GM12864 (cell line): ENCODE measurements at regions not wholly inside any gene's neighbourhood (a gene's known extent, or its start where the extent isn't known, plus 50 kb on each side); places are given as distances from the start of the nearest gene placed in this dataset.
"Not testable (repeated sequence)": the region's sequence is repeated elsewhere in the genome, so short reads cannot be mapped to it uniquely, and the experiment has no call there.

Experiments used
- DNase-seq: peaks from one replicate; pipeline ENCODE4 v3.0.0-alpha.2; 2011; ENCODE audit warnings: low read depth
- H3K4me3 ChIP-seq: 2 replicates; pipeline ENCODE4 v1.5.1; 2011; ENCODE audit warnings: mild to moderate bottlenecking, low read depth, low read length, control low read depth
- TF ChIP-seq, protein P1 (sequence below): IDR thresholded peaks from 2 replicates; pipeline ENCODE4 v1.5.1; 2011; ENCODE audit warnings: low read depth, mild to moderate bottlenecking, moderate library complexity, low read length, control low read depth, inconsistent platforms; ENCODE audit errors: missing control alignments

DNA sequence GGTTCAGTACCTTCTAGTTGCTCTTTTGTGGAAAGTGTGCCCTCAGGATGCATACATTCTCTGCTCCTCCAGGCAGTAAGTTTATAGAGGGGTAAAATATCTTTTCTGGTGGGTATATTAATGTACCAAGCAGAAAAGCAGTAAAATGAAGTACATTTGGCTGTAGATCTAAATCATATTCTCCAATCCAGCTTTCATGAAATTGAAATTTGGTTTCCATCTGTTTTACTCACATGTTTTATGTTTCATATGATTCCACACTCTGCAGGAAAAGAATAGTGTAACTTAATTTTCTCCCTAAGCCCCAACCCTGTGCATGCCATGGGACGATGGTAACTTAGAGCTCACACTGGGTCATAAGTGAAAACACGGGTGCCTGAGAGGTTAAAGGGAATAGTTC, 172.3 kb downstream of the AKAIN1 start:
- TF ChIP-seq, protein P1, sequence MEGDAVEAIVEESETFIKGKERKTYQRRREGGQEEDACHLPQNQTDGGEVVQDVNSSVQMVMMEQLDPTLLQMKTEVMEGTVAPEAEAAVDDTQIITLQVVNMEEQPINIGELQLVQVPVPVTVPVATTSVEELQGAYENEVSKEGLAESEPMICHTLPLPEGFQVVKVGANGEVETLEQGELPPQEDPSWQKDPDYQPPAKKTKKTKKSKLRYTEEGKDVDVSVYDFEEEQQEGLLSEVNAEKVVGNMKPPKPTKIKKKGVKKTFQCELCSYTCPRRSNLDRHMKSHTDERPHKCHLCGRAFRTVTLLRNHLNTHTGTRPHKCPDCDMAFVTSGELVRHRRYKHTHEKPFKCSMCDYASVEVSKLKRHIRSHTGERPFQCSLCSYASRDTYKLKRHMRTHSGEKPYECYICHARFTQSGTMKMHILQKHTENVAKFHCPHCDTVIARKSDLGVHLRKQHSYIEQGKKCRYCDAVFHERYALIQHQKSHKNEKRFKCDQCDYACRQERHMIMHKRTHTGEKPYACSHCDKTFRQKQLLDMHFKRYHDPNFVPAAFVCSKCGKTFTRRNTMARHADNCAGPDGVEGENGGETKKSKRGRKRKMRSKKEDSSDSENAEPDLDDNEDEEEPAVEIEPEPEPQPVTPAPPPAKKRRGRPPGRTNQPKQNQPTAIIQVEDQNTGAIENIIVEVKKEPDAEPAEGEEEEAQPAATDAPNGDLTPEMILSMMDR, result no peak
- no peak overlapping the region for H3K4me3 ChIP-seq
- DNase-seq, result no peak

DNA sequence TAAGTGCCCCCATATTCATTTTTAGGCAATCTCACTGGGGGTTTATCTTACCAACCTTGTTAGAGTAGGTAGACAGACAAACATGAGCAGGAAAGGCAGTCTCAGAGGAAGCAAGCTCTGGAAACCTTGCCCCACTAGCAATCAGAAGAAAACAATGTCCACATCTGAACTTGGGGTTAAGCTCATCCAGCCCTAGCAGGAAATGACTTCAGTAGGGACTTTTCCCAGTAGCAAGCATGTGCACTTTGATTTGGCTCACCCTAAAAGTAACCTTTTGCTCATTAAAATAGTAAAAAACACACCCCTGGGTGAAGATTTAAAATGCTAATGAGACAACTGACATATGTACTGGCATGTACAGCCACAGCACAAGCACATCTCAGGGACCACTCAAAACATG, 175.5 kb downstream of the AKAIN1 start:
- no peak for DNase-seq
- TF ChIP-seq, protein P1, result no peak
- no peak overlapping the region for H3K4me3 ChIP-seq

DNA sequence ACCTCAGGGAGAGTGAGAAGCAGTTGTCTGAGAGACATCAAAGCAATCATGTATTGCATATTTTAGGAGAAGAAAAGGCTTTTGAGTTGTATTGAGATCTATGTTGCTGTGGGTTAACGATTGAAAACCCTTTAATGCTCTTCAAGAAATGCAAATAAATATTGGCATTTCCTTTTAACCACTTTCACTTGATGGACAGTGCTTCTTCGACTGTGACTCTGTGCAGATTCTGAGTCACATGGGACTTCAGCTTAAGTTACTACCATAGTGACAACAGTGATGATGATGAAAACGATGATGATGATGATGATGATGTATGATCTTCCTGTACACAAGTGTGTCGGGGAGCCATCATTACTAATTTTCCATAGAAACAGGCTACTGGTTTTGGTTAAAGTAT, 181.8 kb downstream of the AKAIN1 start:
- TF ChIP-seq, protein P1, result no peak
- no peak overlapping the region for H3K4me3 ChIP-seq
- no peak for DNase-seq

DNA sequence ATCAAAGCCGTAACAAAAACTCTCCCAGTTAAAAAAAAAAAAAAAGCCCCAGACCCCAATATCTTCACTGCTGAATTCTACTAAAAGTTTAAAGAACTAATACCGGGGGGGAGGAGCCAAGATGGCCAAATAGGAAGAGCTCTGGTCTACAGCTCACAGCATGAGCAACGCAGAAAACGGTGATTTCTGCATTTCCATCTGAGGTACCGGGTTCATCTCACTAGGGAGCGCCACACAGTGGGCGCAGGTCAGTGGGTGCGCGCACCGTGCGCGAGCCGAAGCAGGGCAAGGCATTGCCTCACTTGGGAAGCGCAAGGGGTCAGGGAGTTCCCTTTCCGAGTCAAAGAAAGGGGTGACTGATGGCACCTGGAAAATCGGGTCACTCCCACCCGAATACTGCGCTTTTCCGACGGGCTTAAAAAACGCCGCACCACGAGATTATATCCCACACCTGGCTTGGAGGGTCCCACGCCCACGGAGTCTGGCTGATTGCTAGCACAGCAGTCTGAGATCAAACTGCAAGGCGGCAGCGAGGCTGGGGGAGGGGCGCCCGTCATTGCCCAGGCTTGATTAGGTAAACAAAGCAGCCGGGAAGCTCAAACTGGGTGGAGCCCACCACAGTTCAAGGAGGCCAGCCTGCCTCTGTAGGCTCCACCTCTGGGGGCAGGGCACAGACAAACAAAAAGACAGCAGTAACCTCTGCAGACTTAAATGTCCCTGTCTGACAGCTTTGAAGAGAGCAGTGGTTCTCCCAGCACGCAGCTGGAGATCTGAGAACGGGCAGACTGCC, 192.8 kb downstream of the AKAIN1 start:
- not testable (repeated sequence) for DNase-seq

DNA sequence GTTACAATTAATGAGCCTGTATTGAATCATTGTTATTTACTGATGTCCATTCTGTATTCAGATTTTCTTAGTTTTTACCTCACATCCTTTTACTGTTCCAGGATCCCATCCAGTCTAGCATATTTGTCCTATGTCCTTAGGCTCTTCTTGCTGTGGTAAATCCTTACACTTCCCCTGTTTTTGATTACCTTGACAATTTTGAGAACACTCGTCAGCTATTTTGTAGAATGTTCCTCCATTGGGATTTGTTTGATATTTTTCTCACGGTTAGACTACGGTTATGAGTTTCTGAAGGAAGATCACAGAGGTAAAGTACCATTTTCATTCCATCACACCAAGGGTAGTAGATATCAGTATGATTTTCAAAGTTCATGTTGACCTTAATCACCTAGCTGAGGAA, 202.3 kb downstream of the AKAIN1 start:
- no peak overlapping the region for H3K4me3 ChIP-seq
- TF ChIP-seq, protein P1, result no peak

More for the DNA sequence above, 192.8 kb downstream of the AKAIN1 start:
- not testable (repeated sequence) for H3K4me3 ChIP-seq

DNA sequence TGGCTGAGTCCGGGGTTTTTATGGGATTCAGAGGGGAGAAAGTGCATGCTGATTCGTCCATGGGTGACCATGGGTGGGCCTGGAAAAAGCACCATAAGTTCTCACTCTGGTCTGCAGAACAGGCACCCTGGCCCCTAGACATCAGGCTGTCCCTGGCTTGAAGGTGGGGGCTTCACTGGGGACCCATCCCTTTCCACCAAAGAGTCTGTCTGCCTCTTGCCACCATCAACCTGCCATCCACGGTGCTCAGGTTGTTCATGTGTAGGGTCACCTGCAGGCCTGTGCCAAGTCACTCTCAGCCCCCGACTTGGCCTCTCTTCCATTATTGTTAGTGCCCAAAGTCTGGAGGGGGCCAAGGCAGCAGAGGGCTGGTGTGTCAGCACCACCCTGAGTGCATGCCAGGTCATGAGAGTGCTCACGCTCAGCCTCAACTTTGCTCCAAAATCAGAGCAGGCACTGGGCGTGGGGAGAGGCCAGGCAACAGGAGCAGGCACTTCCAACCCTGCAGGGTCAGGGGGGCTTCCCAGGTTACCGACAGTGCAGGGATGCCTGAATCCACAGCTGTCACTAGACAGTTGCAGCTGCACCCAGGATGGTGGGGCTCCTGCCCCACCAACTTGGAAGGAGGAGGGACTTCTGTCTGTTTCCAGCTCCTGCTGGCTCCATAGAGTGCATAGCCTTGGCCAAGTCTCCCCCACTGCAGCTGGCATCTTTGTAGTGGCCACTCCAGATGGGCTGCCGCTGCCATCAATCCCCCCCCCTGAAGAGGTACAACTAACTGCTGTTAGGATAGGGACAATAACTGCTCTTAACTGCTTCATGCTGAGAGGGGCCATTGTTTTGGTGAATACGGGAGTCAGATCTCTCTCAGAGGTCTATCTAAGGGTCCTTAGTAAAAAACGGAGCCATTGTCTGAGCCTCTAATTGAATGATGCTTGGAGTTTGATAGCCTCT, 209.3 kb downstream of the AKAIN1 start:
- no peak for DNase-seq
- no peak overlapping the region for H3K4me3 ChIP-seq
- TF ChIP-seq, protein P1, result no peak

More for the DNA sequence above, 202.3 kb downstream of the AKAIN1 start:
- DNase-seq, result no peak

DNA sequence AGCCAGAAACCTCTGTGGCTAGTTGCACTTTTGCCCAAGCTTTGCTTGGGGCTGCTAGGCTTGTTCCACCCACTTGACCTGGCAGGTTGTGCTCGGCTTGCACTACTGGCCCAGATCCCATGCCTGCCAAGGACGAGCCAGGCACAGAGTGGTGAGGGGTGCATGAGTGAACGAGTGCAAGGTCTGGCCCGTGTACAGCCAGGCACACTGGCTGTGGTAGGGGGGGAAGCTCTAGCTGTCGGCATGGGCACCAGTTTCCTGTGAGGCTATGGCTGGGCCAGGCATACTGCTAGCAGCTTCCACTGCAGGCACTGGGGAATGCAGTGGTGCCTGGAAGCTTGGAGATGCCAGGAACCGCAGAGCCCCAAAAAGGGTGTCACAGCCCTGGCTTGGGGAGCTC, 210.4 kb downstream of the AKAIN1 start:
- H3K4me3 ChIP-seq, result no peak overlapping the region
- DNase-seq, result no peak
- TF ChIP-seq, protein P1, result no peak
